RWPE1 (cell line): ENCODE measurements at regions not wholly inside any gene's neighbourhood (a gene's known extent, or its start where the extent isn't known, plus 50 kb on each side); places are given as distances from the start of the nearest gene placed in this dataset.
"Not testable (repeated sequence)": the region's sequence is repeated elsewhere in the genome, so short reads cannot be mapped to it uniquely, and the experiment has no call there.

ENCODE experiments used
- CTCF ChIA-PET: fragments of 350-600 bp; sonication (Branson Sonifier 250); formaldehyde crosslinking; extraction: SDS; loops from one replicate; lab custom pipeline; 2021; lab: Yijun Ruan, JAX
- POLR2A ChIA-PET: fragments of 400-600 bp; formaldehyde crosslinking; extraction: SDS; loops from one replicate; lab custom pipeline; 2020; ENCODE audit warnings: antibody characterized with exemption; ENCODE audit not compliant: low non-redundant PET; lab: Yijun Ruan, JAX
- DNase-seq: peaks from one replicate; pipeline ENCODE4 v3.0.0; 2012; ENCODE audit warnings: low spot score
- H3K27ac ChIP-seq: fragments of 450-650 bp; 2 replicates; pipeline ENCODE4 v1.5.1; 2017
- TF ChIP-seq, protein P1 (sequence below): fragments of 450-650 bp; conservative IDR thresholded peaks from 2 replicates; pipeline ENCODE4 v1.5.1; 2017; ENCODE audit warnings: low read depth, mild to moderate bottlenecking

DNA sequence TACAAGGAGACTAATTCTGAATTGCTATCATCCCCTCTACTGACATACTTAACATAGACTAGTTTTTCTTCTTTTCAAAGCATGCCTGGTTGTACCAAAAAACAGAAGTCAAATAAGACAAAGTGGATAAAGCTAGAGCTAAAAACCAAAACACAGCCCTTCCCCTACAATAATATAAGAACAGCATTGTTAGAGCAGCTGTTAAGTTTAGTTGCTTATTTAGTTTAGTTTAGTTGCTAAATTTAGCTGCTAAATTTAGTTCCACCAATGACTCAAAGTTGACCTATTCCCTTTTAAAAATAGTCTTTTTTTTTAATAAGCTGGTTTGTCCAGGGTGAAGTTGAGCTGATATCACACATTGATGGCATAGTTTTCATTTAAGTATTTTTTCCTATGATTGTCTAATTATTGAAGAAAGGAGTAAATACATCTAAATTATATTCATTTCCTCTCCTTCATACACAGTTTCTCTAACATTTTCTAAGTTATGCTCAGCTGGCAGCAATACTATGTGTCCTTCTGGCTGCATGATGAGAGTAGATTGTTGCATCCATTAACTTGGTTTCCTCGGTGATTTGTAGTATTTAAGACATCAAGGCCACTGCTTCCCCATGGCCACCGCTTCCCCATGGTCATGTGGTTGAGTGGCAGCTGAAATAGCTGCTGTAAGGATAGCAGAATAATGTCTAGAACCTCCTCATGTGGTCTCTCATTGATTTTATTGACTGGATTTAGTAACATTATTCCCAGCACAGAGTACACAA is 718.6 kb upstream of the NECTIN3 start:
- POLR2A ChIA-PET = no interaction called here
- TF ChIP-seq, protein P1, sequence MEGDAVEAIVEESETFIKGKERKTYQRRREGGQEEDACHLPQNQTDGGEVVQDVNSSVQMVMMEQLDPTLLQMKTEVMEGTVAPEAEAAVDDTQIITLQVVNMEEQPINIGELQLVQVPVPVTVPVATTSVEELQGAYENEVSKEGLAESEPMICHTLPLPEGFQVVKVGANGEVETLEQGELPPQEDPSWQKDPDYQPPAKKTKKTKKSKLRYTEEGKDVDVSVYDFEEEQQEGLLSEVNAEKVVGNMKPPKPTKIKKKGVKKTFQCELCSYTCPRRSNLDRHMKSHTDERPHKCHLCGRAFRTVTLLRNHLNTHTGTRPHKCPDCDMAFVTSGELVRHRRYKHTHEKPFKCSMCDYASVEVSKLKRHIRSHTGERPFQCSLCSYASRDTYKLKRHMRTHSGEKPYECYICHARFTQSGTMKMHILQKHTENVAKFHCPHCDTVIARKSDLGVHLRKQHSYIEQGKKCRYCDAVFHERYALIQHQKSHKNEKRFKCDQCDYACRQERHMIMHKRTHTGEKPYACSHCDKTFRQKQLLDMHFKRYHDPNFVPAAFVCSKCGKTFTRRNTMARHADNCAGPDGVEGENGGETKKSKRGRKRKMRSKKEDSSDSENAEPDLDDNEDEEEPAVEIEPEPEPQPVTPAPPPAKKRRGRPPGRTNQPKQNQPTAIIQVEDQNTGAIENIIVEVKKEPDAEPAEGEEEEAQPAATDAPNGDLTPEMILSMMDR = no peak
- no peak for DNase-seq
- CTCF ChIA-PET = no interaction called here
- no peak overlapping the region for H3K27ac ChIP-seq

GRCh38 chr3:110362751-110363150 is 708.9 kb upstream of the NECTIN3 start:
- no peak overlapping the region for H3K27ac ChIP-seq
- ChIA-PET POLR2A (no interaction called here), CTCF (no interaction called here)
- TF ChIP-seq, protein P1 = no peak
- DNase-seq = no peak

DNA sequence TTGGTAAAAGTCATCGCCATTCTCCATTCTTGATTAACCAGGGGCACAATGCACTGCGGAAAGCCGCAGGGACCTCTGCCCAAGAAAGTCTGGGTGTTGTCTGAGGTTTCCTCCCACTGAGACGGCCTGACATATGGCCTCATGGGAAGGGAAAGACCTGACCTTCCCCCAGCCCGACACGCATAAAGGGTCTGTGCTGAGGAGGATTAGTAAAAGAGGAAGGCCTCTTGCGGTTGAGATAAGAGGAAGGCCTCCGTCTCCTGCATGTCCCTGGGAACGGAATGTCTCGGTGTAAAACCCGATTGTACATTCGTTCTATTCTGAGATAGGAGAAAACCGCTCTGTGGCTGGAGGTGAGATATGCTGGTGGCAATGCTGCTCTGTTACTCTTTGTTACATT is 704.3 kb upstream of the NECTIN3 start:
- POLR2A ChIA-PET, H3K27ac ChIP-seq, DNase-seq, CTCF ChIA-PET: not testable (repeated sequence)

DNA sequence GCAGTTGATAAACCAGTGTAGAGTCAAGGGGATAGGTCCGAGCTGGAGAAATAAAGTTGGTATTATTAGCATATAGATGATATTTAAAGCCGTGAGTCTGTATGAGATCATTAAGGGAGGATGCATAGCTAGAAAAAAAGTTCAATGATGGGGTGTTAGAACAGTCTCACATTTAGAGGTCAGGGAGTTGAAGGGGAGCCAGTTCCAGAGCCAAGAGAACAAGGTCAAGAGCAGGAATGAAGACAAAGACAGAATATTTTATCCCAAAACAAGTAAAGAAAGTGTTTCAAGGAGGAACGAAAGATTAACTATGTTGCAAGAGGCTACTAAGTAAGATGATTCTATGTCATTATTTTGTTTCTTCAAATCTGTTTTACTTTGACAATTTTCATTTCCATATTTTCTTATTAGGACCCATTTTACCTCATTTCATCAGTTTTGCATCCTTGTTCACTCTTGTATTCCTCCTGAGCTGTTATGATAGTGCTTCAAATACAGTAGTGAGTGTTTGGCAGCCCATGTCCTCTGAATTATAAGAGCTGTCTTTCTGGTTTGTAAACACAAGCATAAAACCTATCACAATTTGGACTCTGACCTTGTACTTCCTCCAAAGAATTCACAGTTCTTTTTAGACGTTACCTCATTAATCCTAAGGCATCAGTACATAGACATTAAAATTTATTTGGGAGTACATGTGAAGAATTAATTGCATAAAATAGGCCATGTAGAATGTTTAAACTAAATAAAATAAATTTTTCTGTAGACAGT is 695.7 kb upstream of the NECTIN3 start:
- no peak overlapping the region for H3K27ac ChIP-seq
- ChIA-PET POLR2A (no interaction called here), CTCF (interaction anchor here (0.6 to 0.7 kb wide), 2 partner anchors 1027 to 1886 kb away, joined by 3 read pairs; no protein-coding TSS in a partner anchor)
- TF ChIP-seq, protein P1 = no peak
- no peak for DNase-seq

- no peak overlapping the region for H3K27ac ChIP-seq
- no peak for DNase-seq
- ChIA-PET CTCF (no interaction called here), POLR2A (no interaction called here)
- TF ChIP-seq, protein P1 = no peak
Observed at GRCh38 chr3:110378481-110378880, 693.1 kb upstream of the NECTIN3 start.

GRCh38 chr3:110381992-110382391 is 689.6 kb upstream of the NECTIN3 start:
- TF ChIP-seq, protein P1 = no peak
- DNase-seq = no peak
- no peak overlapping the region for H3K27ac ChIP-seq
- CTCF ChIA-PET = no interaction called here
- POLR2A ChIA-PET = no interaction called here

DNA sequence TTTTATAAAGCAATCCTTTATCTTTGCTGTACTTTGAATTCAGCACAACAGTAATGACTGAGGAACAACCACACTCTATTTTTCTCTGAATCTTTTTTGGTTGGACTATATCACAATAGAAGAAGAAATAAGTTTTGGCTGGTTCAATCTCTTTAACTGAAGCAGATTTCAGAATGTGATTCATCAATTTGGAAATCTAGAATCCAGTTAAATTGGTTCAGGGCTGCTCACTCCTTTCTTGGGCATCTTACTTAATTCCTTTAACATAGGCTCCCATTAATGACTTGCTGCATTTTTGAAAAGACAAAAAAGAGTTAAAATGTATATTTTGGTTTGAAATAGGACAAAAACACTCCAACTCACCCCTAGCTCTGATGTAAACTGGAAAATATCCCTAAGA is 688.3 kb upstream of the NECTIN3 start:
- no peak for DNase-seq
- ChIA-PET CTCF (no interaction called here), POLR2A (no interaction called here)
- no peak overlapping the region for H3K27ac ChIP-seq
- TF ChIP-seq, protein P1 = no peak
